Stomach (tissue), 8 donors: ENCODE measurements at regions not wholly inside any gene's neighbourhood (a gene's known extent, or its start where the extent isn't known, plus 50 kb on each side); places are given as distances from the start of the nearest gene placed in this dataset.

ENCODE experiments used
- DNase-seq, 2 donors: peaks; one replicate each; pipeline versions ENCODE4 v3.0.0 to v3.0.0-alpha.2; 2013 to 2019
- H3K27ac ChIP-seq, 5 donors: fragments of 200-600 bp in 4 of 5; sonication (generic) in 4 of 5; one replicate each; pipeline ENCODE4 v1.5.1; 2013 to 2019; ENCODE audit warnings: mild to moderate bottlenecking in 1 of 5, moderate library complexity in 1 of 5
- H3K27me3 ChIP-seq, 3 donors: fragments of 200-600 bp; sonication (generic); one replicate each; pipeline ENCODE4 v1.5.1; 2017 to 2019; ENCODE audit warnings: mixed run types in 1 of 3
- H3K36me3 ChIP-seq, 4 donors: fragments of 200-600 bp; sonication (generic); 1 replicate in 3 of 4; 2 replicates in 1 of 4; pipeline ENCODE4 v1.5.1; 2016 to 2019
- H3K4me1 ChIP-seq, 4 donors: fragments of 200-600 bp; sonication (generic); one replicate each; pipeline ENCODE4 v1.5.1; 2016 to 2019
- H3K4me3 ChIP-seq, 4 donors: fragments of 200-600 bp; sonication (generic) in 3 of 4; one replicate each; pipeline ENCODE4 v1.5.1; 2016 to 2019; ENCODE audit warnings: mild to moderate bottlenecking in 1 of 4
- H3K9me3 ChIP-seq, 4 donors: fragments of 200-600 bp; sonication (generic); one replicate each; pipeline ENCODE4 v1.5.1; 2016 to 2019
- CTCF ChIP-seq, 7 experiments: fragments of 450-650 bp in 4 of 7; fragments of 200-600 bp in 3 of 7; sonication (generic) in 3 of 7; IDR thresholded peaks; one replicate each; pipeline ENCODE4 v1.5.1; 2016 to 2019; ENCODE audit warnings: antibody characterized with exemption in 7 of 7, control low read depth in 2 of 7, mild to moderate bottlenecking in 1 of 7
- EP300 ChIP-seq: sonication (generic); formaldehyde crosslinking; IDR thresholded peaks from one replicate; pipeline ENCODE4 v1.6.1; 2017; ENCODE audit warnings: antibody characterized with exemption
- POLR2A ChIP-seq, 4 donors: fragments of 450-650 bp; IDR thresholded peaks; one replicate each; pipeline ENCODE4 v1.6.1; 2016; ENCODE audit warnings: antibody characterized with exemption in 4 of 4, control low read depth in 2 of 4, mild to moderate bottlenecking in 1 of 4, moderate library complexity in 1 of 4
- POLR2AphosphoS5 ChIP-seq, 3 donors: sonication (generic); formaldehyde crosslinking; IDR thresholded peaks; one replicate each; pipeline ENCODE4 v1.6.1; 2016; ENCODE audit warnings: antibody characterized with exemption in 3 of 3
- WGBS, 5 donors: extraction: QIAGEN DNeasy Blood & Tissue Kit in 3 of 5; methylation state at CpG; one replicate each; pipeline versions ENCODE4 v1.1.5 to v1.1.7; 2013 to 2018; 5-methylcytosine and 5-hydroxymethylcytosine counted together
- intact Hi-C: fragments of 100-400 bp; cut with DNase I; formaldehyde crosslinking; loops from one replicate; pipeline ENCODE4 v1.15.1; 2023; ENCODE audit warnings: low total_unique reads
- donor health status: healthy with polysubstance abuse.
- donor health status: Bipolar disorder and iron deficiency.
- donor health status: healthy.

GRCh38 chr4:68735106-68735505 is 64.7 kb upstream of the UGT2B15 start:
- Histone ChIP-seq H3K27ac (peak overlapping the region; percentile 38 to 67 (median 51)), H3K27me3 (no peaks in the 10 kb centered on the region), H3K36me3 (no peaks in the 10 kb centered on the region), H3K4me1 (peaks cover 0 to 32% (median 0%) of the 10 kb centered on the region in 4 donors), H3K4me3 (no peak overlapping the region), H3K9me3 (peaks cover 0 to 4% (median 2%) of the 10 kb centered on the region in 4 donors)
- intact Hi-C loops, result no loop called here
- WGBS, 5 donors, result 23 to 67% (median 37%) methylated on average over 1 of the region's 1 CpG
- no peak for DNase-seq
- TF ChIP-seq EP300 (no peak), CTCF (IDR thresholded peaks at IDR 0.05) (no peak), POLR2A (IDR thresholded peaks at IDR 0.05) (no peak), POLR2AphosphoS5 (IDR thresholded peaks at IDR 0.05) (no peak)

- Histone ChIP-seq H3K36me3 (no peaks in the 10 kb centered on the region), H3K4me3 (no peak overlapping the region), H3K27me3 (no peaks in the 10 kb centered on the region), H3K4me1 (peaks cover 0 to 32% (median 0%) of the 10 kb centered on the region in 4 donors), H3K27ac (peak overlapping the region in 4 of 5 donors; percentile 17 to 58 (median 48)), H3K9me3 (peaks cover 0 to under 1% (median 0%) of the 10 kb centered on the region in 4 donors)
- 38 to 78% (median 69%) methylated on average over 1 of the region's 1 CpG for WGBS, 5 donors
- intact Hi-C loops, result no loop called here
- no peak for TF ChIP-seq POLR2A (IDR thresholded peaks at IDR 0.05)
- no peak for TF ChIP-seq POLR2AphosphoS5 (IDR thresholded peaks at IDR 0.05)
- no peak for TF ChIP-seq CTCF (IDR thresholded peaks at IDR 0.05)
- peak in 1 of 2 donors; percentile 42 for DNase-seq
These were observed 66.4 kb upstream of the UGT2B15 start for GRCh38 chr4:68736813-68737212.

- Histone ChIP-seq H3K36me3 (no peaks in the 10 kb centered on the region), H3K27ac (no peak overlapping the region), H3K27me3 (no peaks in the 10 kb centered on the region), H3K4me1 (peaks cover 0 to 32% (median 0%) of the 10 kb centered on the region in 4 donors), H3K9me3 (peaks cover 0 to 4% (median 0%) of the 10 kb centered on the region in 4 donors), H3K4me3 (no peak overlapping the region)
- 89 to 95% (median 93%) methylated on average over 2 of the region's 2 CpGs for WGBS, 5 donors
- DNase-seq, result no peak
- intact Hi-C loops, result no loop called here
- no peak for TF ChIP-seq POLR2AphosphoS5 (IDR thresholded peaks at IDR 0.05)
- no peak for TF ChIP-seq EP300
- TF ChIP-seq POLR2A (IDR thresholded peaks at IDR 0.05), result no peak
- no peak for TF ChIP-seq CTCF (IDR thresholded peaks at IDR 0.05)
These were observed 67.6 kb upstream of the UGT2B15 start for GRCh38 chr4:68738036-68738435.

- intact Hi-C loops, result no loop called here
- DNase-seq, result no peak
- H3K4me1 ChIP-seq, result peaks cover 0 to 16% (median 7%) of the 10 kb centered on the region in 4 donors
- peaks cover 0 to 4% (median 0%) of the 10 kb centered on the region in 4 donors for H3K9me3 ChIP-seq
- 47 to 78% (median 73%) methylated on average over 2 of the region's 2 CpGs for WGBS, 5 donors
- peak overlapping the region; percentile 54 to 74 (median 71) for H3K27ac ChIP-seq
- no peak overlapping the region for H3K4me3 ChIP-seq
- TF ChIP-seq POLR2A (IDR thresholded peaks at IDR 0.05), result no peak
- no peak for TF ChIP-seq POLR2AphosphoS5 (IDR thresholded peaks at IDR 0.05)
- no peak for TF ChIP-seq CTCF (IDR thresholded peaks at IDR 0.05)
- TF ChIP-seq EP300, result no peak
- no peaks in the 10 kb centered on the region for H3K27me3 ChIP-seq
- H3K36me3 ChIP-seq, result no peaks in the 10 kb centered on the region
These were observed 71.4 kb upstream of the UGT2B10 start for GRCh38 chr4:68744368-68744767.
